ENCODE measurements at regions not wholly inside any gene's neighbourhood (a gene's known extent, or its start where the extent isn't known, plus 50 kb on each side); places are given as distances from the start of the nearest gene placed in this dataset.

- DNase-seq (ENCODE audit: low read depth in 3 of 3) = no peak
Observed at GRCh38 chr17:14902297-14902696, 362.8 kb downstream of the PMP22 start.

GRCh38 chr17:14901376-14901775, 363.8 kb downstream of the PMP22 start:
- DNase-seq (ENCODE audit: low read depth in 3 of 3) = no peak

GRCh38 chr17:14886200-14886739, 378.9 kb downstream of the PMP22 start:
- DNase-seq (ENCODE audit: low read depth in 3 of 3) = no peak

- DNase-seq (ENCODE audit: low read depth in 3 of 3) = no peak
Observed at GRCh38 chr17:14882131-14882530, 383.0 kb downstream of the PMP22 start.

- DNase-seq (ENCODE audit: low read depth in 3 of 3) = no peak
Observed at GRCh38 chr17:14875557-14876412, 389.3 kb downstream of the PMP22 start.

GRCh38 chr17:14873996-14874395, 391.1 kb downstream of the PMP22 start:
- no peak for DNase-seq (ENCODE audit: low read depth in 3 of 3)

- no peak for DNase-seq (ENCODE audit: low read depth in 3 of 3)
Observed at GRCh38 chr17:14873540-14873939, 391.6 kb downstream of the PMP22 start.

GRCh38 chr17:14871921-14872320, 393.2 kb downstream of the PMP22 start:
- no peak for DNase-seq (ENCODE audit: low read depth in 3 of 3)

GRCh38 chr17:14866266-14866665, 398.9 kb downstream of the PMP22 start:
- no peak for DNase-seq (ENCODE audit: low read depth in 3 of 3)

- DNase-seq (ENCODE audit: low read depth in 3 of 3) = no peak
Observed at GRCh38 chr17:14864127-14864526, 401.0 kb downstream of the PMP22 start.

- DNase-seq (ENCODE audit: low read depth in 3 of 3) = no peak
Observed at GRCh38 chr17:14859542-14859941, 405.6 kb downstream of the PMP22 start.

GRCh38 chr17:14856176-14856575, 408.9 kb downstream of the PMP22 start:
- DNase-seq (ENCODE audit: low read depth in 3 of 3) = no peak

- DNase-seq (ENCODE audit: low read depth in 3 of 3) = no peak
Observed at GRCh38 chr17:14854691-14855090, 410.4 kb downstream of the PMP22 start.

GRCh38 chr17:14845591-14846281, 419.4 kb downstream of the PMP22 start:
- no peak for DNase-seq (ENCODE audit: low read depth in 3 of 3)

- DNase-seq (ENCODE audit: low read depth in 3 of 3) = no peak
Observed at GRCh38 chr17:14843086-14843795, 421.9 kb downstream of the PMP22 start.

GRCh38 chr17:14840616-14841231, 424.4 kb downstream of the PMP22 start:
- no peak for DNase-seq (ENCODE audit: low read depth in 3 of 3)

GRCh38 chr17:14838567-14838966, 426.6 kb downstream of the PMP22 start:
- no peak for DNase-seq (ENCODE audit: low read depth in 3 of 3)

- no peak for DNase-seq (ENCODE audit: low read depth in 3 of 3)
Observed at GRCh38 chr17:14833201-14833785, 431.8 kb downstream of the PMP22 start.

- no peak for DNase-seq (ENCODE audit: low read depth in 3 of 3)
Observed at GRCh38 chr17:14831491-14831890, 433.6 kb downstream of the PMP22 start.

- DNase-seq (ENCODE audit: low read depth in 3 of 3) = no peak
Observed at GRCh38 chr17:14827396-14827919, 437.7 kb downstream of the PMP22 start.

- no peak for DNase-seq (ENCODE audit: low read depth in 3 of 3)
Observed at GRCh38 chr17:14826358-14826757, 438.8 kb downstream of the PMP22 start.
